NCI-H345 treated with DMSO at 0.1 percent for 48 hours (cell line): ENCODE measurements at regions not wholly inside any gene's neighbourhood (a gene's known extent, or its start where the extent isn't known, plus 50 kb on each side); places are given as distances from the start of the nearest gene placed in this dataset.

Experiments
- DNase-seq: peaks from one replicate; lab custom pipeline; 2025; ENCODE audit not compliant: unreplicated experiment; lab: John Stamatoyannopoulos, UW

DNA sequence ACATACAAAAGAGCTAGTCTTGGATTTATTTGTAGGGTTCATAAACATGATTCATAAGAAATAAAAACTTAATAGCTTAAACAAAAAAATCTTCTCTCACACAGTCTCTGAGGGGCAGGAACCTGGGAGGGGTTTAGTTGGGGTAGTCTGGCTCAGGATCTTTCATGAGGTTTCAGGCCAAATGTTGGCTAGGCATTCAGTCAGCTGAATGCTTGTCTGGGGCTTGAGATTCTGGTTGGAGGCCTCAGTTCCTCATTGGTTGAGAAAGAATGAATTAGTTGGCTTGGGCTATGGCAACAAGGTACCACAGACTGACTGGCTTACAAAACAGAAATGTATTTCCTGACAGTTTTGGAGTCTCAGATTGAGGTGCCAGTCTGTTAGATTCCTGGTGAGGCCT lies 74.3 kb downstream of the ANKRD7 start:
- no peak for DNase-seq

DNA sequence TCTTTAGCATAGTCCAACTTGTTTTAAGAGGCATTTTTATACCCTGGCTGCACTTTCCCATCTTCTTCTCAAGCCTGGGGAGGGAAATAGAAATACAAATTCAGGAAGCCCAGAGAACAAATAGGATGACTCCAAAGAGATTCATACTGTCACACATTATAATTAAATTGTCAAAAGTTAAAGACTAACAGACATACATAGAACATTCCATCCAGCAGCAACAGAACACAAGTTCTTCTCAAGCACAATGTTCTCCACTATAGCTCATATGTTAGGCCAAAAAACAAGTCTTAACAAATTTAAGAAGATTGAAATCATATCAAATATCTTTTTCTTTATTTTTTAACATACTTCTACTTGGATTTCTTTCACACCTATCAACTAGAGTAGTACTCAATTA lies 75.7 kb downstream of the ANKRD7 start:
- DNase-seq = no peak

DNA sequence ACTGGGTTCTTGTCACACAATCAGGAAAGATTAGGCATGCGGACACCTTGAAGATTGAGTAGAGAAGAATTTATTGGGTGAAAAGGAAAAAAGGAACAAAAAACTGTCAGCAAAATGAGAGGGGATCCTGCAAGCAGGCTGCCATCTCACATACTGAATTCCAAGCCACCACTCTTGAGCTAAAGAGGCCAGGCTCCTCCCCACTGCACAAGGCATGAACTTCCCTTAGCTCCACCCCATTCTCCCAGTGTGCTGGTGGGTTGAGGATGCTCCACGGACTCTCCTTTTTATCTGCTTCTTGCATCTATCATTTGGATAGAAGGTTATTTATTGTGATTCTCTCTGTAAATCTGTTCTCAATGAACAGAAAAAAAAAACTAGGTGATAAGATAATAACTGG lies 79.6 kb downstream of the ANKRD7 start:
- DNase-seq = no peak

DNA sequence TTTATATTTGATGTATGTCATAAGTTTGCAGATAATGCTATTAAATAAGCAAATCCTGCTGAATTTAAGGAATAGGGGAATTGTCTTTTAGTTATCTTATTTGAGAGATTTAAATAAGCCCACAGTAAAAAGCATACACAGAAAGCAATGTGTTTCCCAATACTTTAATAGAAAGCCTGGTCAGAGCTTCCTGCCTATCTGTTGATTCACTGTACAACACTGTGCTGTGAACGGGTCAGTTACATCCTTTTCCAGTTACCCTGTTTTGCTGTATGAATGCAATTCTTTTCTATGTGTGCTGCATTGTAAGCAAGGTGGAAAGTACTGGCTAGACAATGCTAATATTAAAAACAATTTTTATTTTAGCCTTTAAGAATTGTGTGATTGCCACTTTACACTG lies 81.2 kb downstream of the ANKRD7 start:
- no peak for DNase-seq

DNA sequence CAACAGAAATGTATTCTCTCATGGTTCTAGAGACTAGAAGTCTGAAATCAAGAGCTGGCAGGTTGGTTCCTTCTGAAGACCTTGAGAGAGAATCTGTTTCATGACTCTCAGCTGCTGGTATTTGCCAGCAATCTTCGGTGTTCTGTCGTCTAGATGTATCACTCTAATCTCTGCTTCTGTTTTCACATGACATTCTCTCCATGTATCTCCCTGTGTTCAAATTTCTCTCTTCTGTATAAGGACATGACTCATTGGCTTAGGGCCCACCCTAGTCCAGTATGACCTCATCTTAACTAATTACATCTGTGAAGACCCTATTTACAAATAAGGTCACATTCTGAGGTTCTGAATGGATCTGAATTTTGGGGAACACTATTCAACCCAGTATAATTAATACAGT lies 82.3 kb downstream of the ANKRD7 start:
- DNase-seq = no peak

DNA sequence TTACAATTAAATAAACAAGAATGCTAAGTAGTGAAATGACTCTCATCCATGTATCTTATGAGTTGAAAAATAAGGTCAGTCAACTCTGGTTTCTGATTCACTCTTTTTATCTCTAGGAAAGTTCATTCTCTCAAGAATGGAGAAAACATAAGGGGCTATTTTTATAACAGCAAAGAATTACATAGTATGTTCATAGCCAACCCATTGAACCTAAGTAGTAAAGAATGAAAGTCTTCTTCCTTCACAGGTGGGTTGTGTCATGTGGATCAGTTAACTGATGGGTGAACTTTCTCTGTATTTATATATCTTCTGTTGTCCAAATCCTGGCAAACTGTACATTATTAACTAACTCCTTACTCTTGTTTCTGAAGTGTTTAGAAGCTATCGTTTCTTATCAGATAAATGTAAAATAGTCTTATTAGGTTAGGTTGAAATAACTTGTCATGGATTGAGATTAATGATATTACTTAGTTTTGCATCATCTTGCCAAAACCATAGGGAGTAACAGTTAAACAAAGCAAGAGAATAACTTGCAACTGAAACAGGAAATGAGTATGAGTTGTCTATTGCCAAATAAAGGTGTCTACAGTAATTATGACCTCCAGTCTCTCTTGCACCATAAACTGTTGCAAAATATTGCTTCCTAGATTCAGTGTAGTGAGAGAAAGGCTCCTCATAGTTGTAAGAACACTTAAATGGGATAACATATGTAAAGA lies 86.8 kb downstream of the ANKRD7 start:
- DNase-seq = no peak

DNA sequence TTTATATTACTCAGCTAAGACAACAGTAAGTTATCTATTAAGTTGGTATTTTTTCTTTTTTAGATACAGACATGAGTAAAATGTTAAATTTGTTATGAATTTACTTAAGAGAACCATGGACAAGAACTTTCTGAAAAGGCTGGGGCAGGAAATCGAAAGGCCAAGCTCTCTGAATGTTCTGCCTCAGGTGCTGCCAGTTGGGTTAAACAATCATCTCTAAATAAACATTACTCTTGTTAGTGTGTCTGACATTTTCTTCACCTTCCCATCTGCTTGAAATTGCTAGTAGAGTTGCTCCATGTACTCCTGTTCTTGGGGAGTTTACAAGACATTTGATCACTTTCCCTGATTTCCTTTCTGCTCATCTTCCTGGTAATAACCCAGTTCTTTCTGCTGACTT lies 87.5 kb downstream of the ANKRD7 start:
- no peak for DNase-seq

DNA sequence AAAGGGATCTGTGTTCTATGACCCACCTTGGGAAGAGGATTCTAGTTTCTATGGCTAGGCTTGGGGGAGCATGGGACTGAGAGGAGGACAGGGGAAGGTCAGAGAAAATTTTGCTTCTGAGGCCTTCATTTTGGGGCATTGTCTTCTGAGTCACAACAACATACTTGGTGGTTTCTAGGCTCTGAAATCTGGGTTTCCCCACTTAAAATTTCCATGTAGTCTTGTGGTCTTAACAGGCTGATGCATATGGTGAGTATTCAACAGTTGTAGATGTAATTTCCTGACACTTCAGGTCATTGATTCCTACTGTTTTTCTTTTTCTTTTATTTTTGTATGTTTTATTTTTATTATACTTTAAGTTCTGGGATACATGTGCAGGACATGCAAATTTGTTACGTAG lies 88.5 kb downstream of the ANKRD7 start:
- DNase-seq = no peak

DNA sequence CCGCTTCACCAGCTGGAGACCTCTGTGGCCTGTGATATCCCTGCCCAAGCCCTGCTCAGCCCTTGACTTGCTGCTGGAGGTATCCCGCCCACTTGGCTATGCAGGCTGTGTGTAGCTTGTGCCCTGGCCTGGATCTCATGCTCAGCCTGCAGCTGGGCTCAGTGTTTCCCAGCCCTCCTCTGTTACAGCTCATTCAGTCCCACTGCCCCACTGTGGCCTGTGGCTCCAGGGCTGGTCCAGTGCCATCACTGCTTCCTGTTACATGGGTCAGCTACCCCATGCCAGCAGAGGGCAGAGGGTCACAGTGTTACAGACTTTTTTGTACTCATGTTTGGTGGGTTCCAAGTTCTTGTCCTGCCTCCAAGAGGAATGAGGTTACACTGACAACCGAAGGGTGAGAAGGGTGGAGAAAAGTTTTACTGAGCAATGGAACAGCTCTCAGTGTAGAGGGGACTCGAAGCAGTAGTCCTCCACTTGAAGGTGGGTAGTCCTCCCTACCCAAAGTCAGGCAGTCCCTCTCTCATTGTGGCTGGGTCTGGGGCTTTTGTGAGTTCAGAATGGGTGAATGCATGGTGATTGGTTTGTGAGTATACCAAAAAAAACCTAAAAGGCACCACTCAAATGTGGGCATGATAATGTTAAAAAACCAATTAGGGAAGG lies 100.4 kb downstream of the ANKRD7 start:
- no peak for DNase-seq

DNA sequence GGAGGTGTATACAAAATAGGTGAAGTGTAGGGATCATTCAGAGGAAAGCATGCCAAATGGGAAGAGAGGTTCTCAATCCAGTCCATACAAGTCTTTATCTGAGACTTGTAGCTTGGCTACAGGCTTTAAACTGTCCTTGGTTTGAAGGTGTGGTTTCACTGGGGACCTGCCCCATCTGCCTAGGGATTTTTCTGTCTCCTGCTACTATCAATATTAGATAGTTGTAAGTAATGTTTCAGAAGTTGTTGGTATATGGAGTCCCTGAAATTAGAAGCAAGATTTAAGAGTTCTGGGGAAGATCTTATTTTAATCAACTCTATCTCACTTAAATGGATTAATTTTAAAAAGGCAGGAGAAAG lies 100.9 kb downstream of the ANKRD7 start:
- DNase-seq = no peak

DNA sequence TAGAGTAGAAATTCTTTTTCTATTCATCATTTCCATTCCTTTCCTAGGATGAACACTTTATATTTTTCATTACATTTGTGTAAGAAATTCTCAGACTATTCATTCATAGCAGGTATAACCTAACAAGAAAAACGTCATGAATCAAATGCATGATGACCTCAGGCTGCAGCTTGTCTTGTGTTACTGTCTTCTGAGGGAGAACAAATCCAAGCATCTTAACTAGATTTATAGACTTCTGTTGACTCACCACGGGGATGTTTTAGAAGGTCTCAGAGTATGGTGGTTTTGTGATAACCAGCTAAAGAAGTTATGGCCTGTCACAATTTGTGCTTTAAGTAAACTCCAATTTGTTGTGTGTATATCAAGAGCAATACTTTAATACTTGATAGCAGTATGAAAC lies 102.7 kb downstream of the ANKRD7 start:
- DNase-seq = no peak

DNA sequence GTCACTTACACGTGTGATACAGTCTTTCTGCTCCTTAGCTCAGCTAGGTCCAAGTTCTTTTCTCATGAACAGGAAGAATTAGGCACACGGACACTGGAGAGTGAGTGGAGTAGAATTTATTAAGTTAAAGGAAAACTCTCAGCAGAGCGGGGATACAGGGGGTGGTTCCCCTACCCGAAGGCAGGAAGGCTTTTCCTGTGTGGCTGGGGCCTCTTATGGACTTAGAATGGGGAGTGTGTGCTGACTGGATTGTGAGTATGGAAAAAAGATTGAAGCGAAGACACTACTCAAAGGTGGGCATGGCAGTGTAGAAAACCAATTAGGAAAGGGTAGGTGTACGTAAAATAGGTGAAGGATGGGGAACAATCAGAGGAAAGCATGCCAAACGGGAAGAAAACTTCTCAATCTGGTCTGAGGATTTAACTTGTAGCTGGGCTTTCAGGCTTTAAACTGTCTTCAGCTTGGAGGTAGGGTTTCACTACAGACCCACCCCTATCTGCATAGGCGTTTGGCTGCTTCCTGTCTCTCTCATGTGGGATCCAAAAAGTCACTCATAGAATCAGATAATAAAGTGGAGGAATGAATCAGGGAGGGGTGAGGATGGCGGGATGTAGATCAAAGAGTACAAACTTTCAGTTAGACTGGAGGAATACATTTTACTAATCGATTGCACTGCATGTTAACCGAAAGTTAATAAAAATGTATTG lies 104.2 kb downstream of the ANKRD7 start:
- no peak for DNase-seq

DNA sequence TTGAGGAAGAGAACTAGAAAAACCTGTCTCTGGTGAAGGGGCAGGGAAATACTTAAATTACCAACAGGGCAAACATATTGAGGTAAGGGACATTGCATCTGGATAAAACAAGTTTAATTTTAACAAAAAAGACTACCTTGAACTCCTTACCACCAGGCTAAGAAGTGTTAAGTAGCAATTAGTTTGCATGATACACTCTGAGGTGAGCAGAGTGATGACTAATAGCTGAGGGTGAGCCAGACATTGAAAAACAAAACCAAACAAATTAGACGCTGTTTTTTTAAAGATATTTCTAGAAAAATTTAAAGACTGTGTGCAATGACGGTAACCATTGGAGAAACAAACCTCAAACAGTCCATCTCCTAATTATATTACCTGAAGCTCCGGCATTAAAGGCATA lies 105.9 kb downstream of the ANKRD7 start:
- DNase-seq = no peak

DNA sequence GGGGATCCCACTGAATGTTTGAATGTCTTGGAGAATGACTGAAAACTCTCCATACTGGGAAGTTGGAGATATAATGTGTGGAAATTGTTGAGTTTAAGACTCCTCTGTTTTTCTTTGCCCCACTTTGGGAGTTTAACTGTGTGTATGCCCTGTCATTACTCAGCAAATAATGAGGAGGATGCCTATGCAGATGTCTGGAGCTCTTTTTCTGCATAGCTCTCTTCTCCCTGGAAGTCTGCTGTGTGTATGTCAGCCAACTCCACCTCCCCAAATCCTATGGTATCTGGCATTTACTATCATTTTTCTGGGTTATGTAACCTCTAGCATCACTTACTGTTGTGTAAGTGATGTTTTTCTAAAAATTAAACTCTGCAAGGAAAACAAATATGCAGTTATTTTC lies 122.2 kb downstream of the ANKRD7 start:
- DNase-seq = no peak

DNA sequence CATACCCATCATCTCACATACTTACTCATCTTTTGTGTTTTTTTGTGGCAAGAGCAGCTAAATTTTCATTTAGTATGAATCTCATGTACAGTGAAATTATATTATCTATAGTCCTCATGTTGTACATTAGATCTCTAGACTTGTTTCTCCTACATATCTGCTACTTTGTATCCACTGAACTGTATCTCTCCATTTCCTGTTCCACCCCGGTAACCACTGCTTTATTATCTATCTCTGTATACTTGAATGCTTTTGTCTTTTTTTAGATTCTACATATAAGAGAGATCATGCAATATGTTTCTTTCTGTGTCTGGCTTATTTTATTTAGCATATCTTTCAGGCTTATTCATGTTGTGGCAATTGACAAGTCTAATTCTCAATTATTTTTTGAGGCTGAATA lies 125.1 kb downstream of the ANKRD7 start:
- no peak for DNase-seq

DNA sequence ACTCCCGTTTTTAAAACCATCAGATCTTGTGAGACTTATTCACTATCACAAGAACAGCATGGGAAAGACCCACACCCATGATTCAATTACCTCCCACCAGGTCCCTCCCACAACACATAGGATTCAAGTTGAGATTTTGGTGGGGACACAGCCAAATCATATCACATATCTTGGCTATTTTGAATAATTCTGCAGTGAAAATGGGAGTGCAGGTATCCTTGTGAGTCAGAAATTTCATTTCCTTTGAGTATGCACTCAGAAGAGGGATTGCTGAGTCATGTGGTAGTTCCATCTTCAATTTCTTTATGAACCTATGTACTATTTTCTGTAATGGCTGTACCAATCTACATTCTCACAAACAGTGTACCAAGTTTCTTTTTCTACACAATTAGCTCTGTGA lies 125.8 kb downstream of the ANKRD7 start:
- DNase-seq = no peak

DNA sequence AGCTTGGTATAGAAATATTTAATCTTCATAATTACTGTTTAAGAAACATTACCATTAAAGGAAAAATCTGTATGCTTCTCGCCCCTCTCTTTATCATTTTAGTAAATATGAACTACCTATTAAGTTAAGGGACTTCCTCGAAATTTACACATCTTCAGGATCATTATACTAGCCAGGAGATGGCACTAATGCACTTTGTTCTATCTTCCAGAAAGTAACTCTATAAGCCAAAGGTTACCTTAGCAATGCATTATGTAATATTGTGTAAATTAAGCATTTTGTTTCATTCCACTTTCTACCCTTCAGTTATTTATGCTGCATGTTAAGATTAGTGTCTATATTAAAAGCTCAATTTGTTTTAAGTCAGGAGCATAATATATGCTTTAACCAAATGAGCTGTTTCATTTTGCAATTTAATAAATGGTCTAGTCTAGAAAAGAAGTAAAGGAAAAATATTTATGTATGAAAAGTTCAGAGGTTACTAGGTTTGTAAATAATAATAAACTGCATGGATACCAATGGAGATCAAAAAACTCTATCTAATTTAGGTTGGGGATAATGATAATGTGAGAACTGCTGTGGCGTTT lies 128.5 kb downstream of the ANKRD7 start:
- DNase-seq = no peak

DNA sequence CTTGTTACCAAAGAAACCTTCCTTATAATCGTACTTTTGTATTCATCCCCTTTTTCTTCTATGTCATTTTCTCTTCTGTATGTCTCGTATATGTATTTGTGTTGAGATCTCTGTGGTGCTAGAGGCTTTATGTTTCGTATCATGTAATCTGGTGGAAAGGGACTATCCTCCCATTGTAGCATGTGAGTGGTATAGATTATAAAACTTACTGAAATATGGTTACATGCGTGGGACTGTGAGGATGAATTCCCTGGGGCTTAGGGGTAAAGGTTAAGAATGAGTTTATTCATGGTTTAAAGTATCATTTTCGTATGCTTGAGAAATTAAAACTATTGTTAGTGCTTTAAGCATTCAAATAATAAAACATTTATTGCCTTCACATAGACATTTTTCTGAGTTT lies 141.9 kb downstream of the ANKRD7 start:
- DNase-seq = no peak

DNA sequence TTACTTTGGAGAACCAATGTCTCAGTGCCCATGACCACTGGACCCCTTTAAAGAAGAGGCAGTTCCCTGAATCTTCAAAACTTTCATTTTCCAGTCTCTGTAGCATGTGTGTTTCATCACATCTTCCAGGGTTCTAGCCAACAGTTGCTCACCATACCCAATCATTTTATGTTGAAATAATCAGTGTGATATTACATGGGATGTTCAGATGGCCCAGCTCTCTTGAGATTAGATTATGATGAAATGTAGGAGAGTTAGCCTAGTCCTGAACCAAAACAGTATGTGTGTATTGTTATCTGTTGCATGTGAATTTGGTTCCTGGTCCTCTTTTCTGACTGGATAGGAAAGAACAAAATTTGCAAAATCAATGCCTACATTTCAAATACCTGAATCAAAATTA lies 144.5 kb downstream of the ANKRD7 start:
- no peak for DNase-seq

DNA sequence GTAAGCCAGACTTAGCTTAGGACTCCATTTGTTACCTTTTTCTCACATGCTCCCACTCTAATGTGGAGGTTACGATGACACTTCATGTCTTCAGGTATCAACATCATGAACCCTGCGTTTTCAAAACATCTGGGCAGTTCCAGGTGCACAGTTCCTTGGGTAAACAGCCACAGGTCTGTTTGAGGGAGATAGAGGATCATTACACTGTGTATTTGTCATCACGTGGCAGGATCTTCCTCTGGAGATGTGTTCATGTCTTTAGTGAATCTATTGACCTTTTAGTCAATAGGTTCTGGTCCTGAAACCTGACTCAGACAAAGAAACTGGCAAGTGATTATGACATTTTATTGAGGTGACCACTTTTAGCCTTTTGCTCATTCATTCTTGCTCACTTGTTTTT lies 145.5 kb downstream of the ANKRD7 start:
- no peak for DNase-seq

DNA sequence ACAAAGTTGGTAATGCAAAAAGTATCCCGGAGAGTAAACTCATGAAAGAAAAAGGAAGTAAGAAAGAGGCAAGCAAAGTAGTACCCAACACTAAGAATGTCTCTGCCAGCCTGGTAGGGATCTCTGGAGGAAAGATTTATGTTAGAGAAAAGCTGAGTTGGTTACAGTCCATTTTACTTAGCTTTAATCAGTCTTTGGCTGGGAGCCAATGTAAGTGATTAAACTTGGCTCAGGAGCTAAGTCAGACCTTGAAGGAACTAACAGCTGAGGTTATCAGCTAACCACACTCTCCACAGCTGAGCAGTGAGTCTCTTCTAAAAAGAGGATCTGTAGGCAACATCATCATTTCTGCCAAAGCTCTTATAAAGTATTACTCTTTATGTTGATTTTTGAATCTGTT lies 148.0 kb downstream of the ANKRD7 start:
- no peak for DNase-seq

DNA sequence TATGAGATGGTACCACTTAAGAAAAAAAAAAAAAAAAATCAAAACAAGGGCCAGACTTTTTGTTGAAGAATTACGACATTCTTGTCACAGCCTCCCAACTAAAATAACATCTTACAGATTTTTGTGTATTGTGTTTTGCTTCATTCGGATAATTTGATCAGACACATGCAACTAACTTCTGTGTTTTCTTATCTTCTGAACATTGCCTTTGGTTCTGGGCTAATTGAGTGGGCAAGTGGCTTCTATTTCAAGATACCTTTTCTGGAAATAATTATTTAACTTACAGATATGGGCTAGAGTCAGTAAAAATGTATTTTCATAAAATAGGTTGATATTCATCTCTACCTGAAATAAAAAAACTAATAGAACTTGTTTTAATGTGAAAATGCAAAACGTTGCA lies 165.1 kb downstream of the ANKRD7 start:
- no peak for DNase-seq
